H1 (cell line): ENCODE measurements at regions not wholly inside any gene's neighbourhood (a gene's known extent, or its start where the extent isn't known, plus 50 kb on each side); places are given as distances from the start of the nearest gene placed in this dataset.

Experiments
- CTCF ChIA-PET: fragments of 300-600 bp; sonication (Branson Sonifier 250); formaldehyde crosslinking; loops from one replicate; lab custom pipeline; 2021; ENCODE audit not compliant: partially characterized antibody; lab: Charles Lee
- POLR2A ChIA-PET: fragments of 300-600 bp; sonication (Branson Sonifier 250); formaldehyde crosslinking; loops from one replicate; lab custom pipeline; 2021; ENCODE audit warnings: inconsistent platforms; ENCODE audit not compliant: partially characterized antibody; lab: Charles Lee
- DNase-seq, 2 experiments: peaks; one replicate each; pipeline versions ENCODE4 v3.0.0 to v3.0.0-alpha.2; 2010 to 2022; ENCODE audit warnings: low spot score in 2 of 2, low read depth in 1 of 2, mixed read lengths in 1 of 2
- FAIRE-seq: peaks from 2 replicates; lab custom pipeline; 2011; peaks lifted over from hg19 to GRCh38; lab: Jason Lieb, UNC
- H2AFZ ChIP-seq: 2 replicates; pipeline ENCODE4 v1.8.1; 2012; ENCODE audit warnings: low read length, inconsistent platforms
- H2AK5ac ChIP-seq: 2 replicates; pipeline ENCODE4 v1.6.1; 2013; ENCODE audit warnings: low read depth, low read length
- H2BK120ac ChIP-seq: replicated peaks from 2 replicates; pipeline ENCODE3; 2013; ENCODE audit warnings: low read depth, low read length, inconsistent platforms
- H2BK12ac ChIP-seq: 2 replicates; pipeline ENCODE4 v1.6.1; 2013; ENCODE audit warnings: low read depth, low read length
- H2BK15ac ChIP-seq: 2 replicates; pipeline ENCODE4 v1.6.1; 2013; ENCODE audit warnings: low read length
- H2BK20ac ChIP-seq: 2 replicates; pipeline ENCODE4 v1.6.1; 2013; ENCODE audit warnings: low read length
- H2BK5ac ChIP-seq: 2 replicates; pipeline ENCODE4 v1.6.1; 2013; ENCODE audit warnings: low read depth, low read length
- H3K14ac ChIP-seq: 2 replicates; pipeline ENCODE4 v1.6.1; 2013; ENCODE audit warnings: inconsistent platforms; ENCODE audit not compliant: insufficient read length
- H3K18ac ChIP-seq: 2 replicates; pipeline ENCODE4 v1.6.1; 2013; ENCODE audit warnings: low read length; ENCODE audit errors: extremely low read depth
- H3K23ac ChIP-seq: 2 replicates; pipeline ENCODE4 v1.6.1; 2013; ENCODE audit warnings: inconsistent platforms; ENCODE audit not compliant: insufficient read length
- H3K23me2 ChIP-seq: 2 replicates; pipeline ENCODE4 v1.6.1; 2013; ENCODE audit warnings: low read depth, low read length
- H3K27ac ChIP-seq: 2 replicates; pipeline ENCODE4 v1.6.1; 2011; ENCODE audit warnings: low read depth, low read length, inconsistent platforms
- H3K27me3 ChIP-seq, 4 experiments: replicated peaks in 1 of 4; 1 replicate in 1 of 4; 2 replicates in 3 of 4; pipeline versions ENCODE4 v1.6.1 to v1.8.1; 2011 to 2013; ENCODE audit warnings: low read length in 3 of 4, mild to moderate bottlenecking in 3 of 4, inconsistent platforms in 2 of 4, mixed read lengths in 2 of 4, moderate library complexity in 1 of 4; ENCODE audit not compliant: control insufficient read depth in 3 of 4, insufficient read depth in 3 of 4; ENCODE audit errors: extremely low read depth in 1 of 4
- H3K36me3 ChIP-seq, 4 experiments: 2 replicates each; pipeline versions ENCODE4 v1.6.1 to v1.8.1; 2011 to 2013; ENCODE audit warnings: mild to moderate bottlenecking in 4 of 4, low read length in 3 of 4, moderate library complexity in 2 of 4, control low read depth in 1 of 4, inconsistent platforms in 1 of 4; ENCODE audit not compliant: insufficient read depth in 4 of 4, control insufficient read depth in 2 of 4
- H3K4ac ChIP-seq: replicated peaks from 2 replicates; pipeline ENCODE3; 2013; ENCODE audit warnings: low read length, low read depth, mixed read lengths, inconsistent platforms; ENCODE audit not compliant: insufficient read length
- H3K4me1 ChIP-seq, 4 experiments: replicated peaks in 1 of 4; 1 replicate in 1 of 4; 2 replicates in 3 of 4; pipeline versions ENCODE4 v1.6.1 to v1.8.1; 2011 to 2013; ENCODE audit warnings: low read length in 3 of 4, inconsistent platforms in 2 of 4, mixed read lengths in 1 of 4; ENCODE audit not compliant: insufficient read depth in 4 of 4, control insufficient read depth in 3 of 4
- H3K4me2 ChIP-seq, 2 experiments: 2 replicates each; pipeline versions ENCODE4 v1.6.1 to v1.8.1; 2011 to 2013; ENCODE audit warnings: low read depth in 2 of 2, low read length in 2 of 2, control low read depth in 1 of 2, inconsistent platforms in 1 of 2, mild to moderate bottlenecking in 1 of 2; ENCODE audit not compliant: insufficient read depth in 1 of 2
- H3K4me3 ChIP-seq, 4 experiments: fragments of 200-600, 300-600 bp in 1 of 4; sonication (generic), shearing (Covaris generic), sonication (Bioruptor Twin) in 1 of 4; 2 replicates each; pipeline versions ENCODE4 v1.5.1 to v1.8.1; 2011 to 2016; ENCODE audit warnings: low read length in 4 of 4, low read depth in 3 of 4, control low read depth in 2 of 4, inconsistent platforms in 2 of 4, mild to moderate bottlenecking in 2 of 4, mixed read lengths in 1 of 4, moderate library complexity in 1 of 4; ENCODE audit not compliant: insufficient read depth in 2 of 4; ENCODE audit errors: extremely low read depth in 1 of 4
- H3K56ac ChIP-seq: replicated peaks from 2 replicates; pipeline ENCODE3; 2013; ENCODE audit warnings: low read depth, mild to moderate bottlenecking, mixed read lengths, low read length, inconsistent platforms; ENCODE audit not compliant: insufficient read length
- H3K79me1 ChIP-seq: 2 replicates; pipeline ENCODE4 v1.6.1; 2013; ENCODE audit warnings: low read depth, low read length, control low read depth
- H3K79me2 ChIP-seq, 2 experiments: 2 replicates each; pipeline versions ENCODE4 v1.6.1 to v1.8.1; 2012 to 2013; ENCODE audit warnings: low read length in 2 of 2, mild to moderate bottlenecking in 2 of 2, inconsistent platforms in 1 of 2; ENCODE audit not compliant: insufficient read depth in 2 of 2, control insufficient read depth in 1 of 2
- H3K9ac ChIP-seq, 4 experiments: replicated peaks in 1 of 4; 1 replicate in 1 of 4; 2 replicates in 3 of 4; pipeline versions ENCODE4 v1.6.1 to v1.8.1; 2011 to 2013; ENCODE audit warnings: low read depth in 3 of 4, low read length in 3 of 4, control low read depth in 2 of 4, mild to moderate bottlenecking in 2 of 4, moderate library complexity in 2 of 4, inconsistent platforms in 1 of 4; ENCODE audit errors: extremely low read depth in 1 of 4
- H3K9me3 ChIP-seq, 2 experiments: 2 replicates each; pipeline versions ENCODE4 v1.6.1 to v1.8.1; 2012 to 2013; ENCODE audit warnings: mild to moderate bottlenecking in 2 of 2, moderate library complexity in 2 of 2, control low read depth in 1 of 2, inconsistent platforms in 1 of 2, low read depth in 1 of 2, low read length in 1 of 2, mixed read lengths in 1 of 2; ENCODE audit not compliant: insufficient read depth in 2 of 2
- H4K20me1 ChIP-seq, 2 experiments: replicated peaks in 1 of 2; 2 replicates each; pipeline versions ENCODE3 to v1.8.1; 2011 to 2013; ENCODE audit warnings: inconsistent platforms in 2 of 2, low read length in 2 of 2, mild to moderate bottlenecking in 1 of 2; ENCODE audit not compliant: insufficient read depth in 2 of 2, control insufficient read depth in 1 of 2
- H4K5ac ChIP-seq: 2 replicates; pipeline ENCODE4 v1.6.1; 2013; ENCODE audit warnings: low read length, low read depth, mixed read lengths, inconsistent platforms; ENCODE audit not compliant: insufficient read length
- H4K8ac ChIP-seq: 2 replicates; pipeline ENCODE4 v1.8.0; 2013; ENCODE audit warnings: mild to moderate bottlenecking, moderate library complexity, low read length, inconsistent platforms; ENCODE audit not compliant: insufficient read depth; ENCODE audit errors: extremely low read depth
- H4K91ac ChIP-seq: replicated peaks from 2 replicates; pipeline ENCODE3; 2013; ENCODE audit warnings: low read length, mixed read lengths, inconsistent platforms; ENCODE audit not compliant: insufficient read length
- BRCA1 ChIP-seq: IDR thresholded peaks from 2 replicates; pipeline ENCODE4 v1.6.1; 2012; ENCODE audit warnings: low read depth, low read length, improper control_type of control experiment
- EP300 ChIP-seq, 2 experiments: IDR thresholded peaks; 1 replicate in 1 of 2; 2 replicates in 1 of 2; pipeline ENCODE4 v1.6.1; 2011 to 2012; ENCODE audit warnings: low read depth in 2 of 2, low read length in 2 of 2, mild to moderate bottlenecking in 2 of 2, borderline replicate concordance in 1 of 2, inconsistent platforms in 1 of 2, moderate library complexity in 1 of 2
- POU5F1 ChIP-seq: IDR thresholded peaks from 2 replicates; pipeline ENCODE4 v1.6.1; 2011; ENCODE audit warnings: low read depth, mild to moderate bottlenecking, low read length, moderate library complexity
- RNF2 ChIP-seq: fragments of 200-900, 300-1000 bp; sonication (generic); IDR thresholded peaks from 2 replicates; pipeline ENCODE4 v1.7.1; 2016; ENCODE audit warnings: borderline replicate concordance, low read depth, mild to moderate bottlenecking, antibody characterized with exemption, low read length; ENCODE audit not compliant: poor library complexity, severe bottlenecking; ENCODE audit errors: missing control alignments
- SP4 ChIP-seq: IDR thresholded peaks from 2 replicates; pipeline ENCODE4 v1.6.1; 2012; ENCODE audit warnings: low read length, inconsistent platforms
- SUZ12 ChIP-seq: fragments of 200-600 bp; sonication (generic); IDR thresholded peaks from 2 replicates; pipeline ENCODE4 v1.6.1; 2012; ENCODE audit warnings: mild to moderate bottlenecking, inconsistent platforms, low read length, moderate library complexity, mixed read lengths
- TBP ChIP-seq: IDR thresholded peaks from 2 replicates; pipeline ENCODE4 v1.6.1; 2011; ENCODE audit warnings: low read depth, low read length, improper control_type of control experiment
- WGBS, 2 experiments: shearing (Covaris generic) in 1 of 2; methylation state at CpG; one replicate each; pipeline versions ENCODE4 v1.1.6 to v1.1.7; 2013 to 2015; ENCODE audit warnings: low lambda C conversion rate in 2 of 2, mixed read lengths in 2 of 2, inconsistent platforms in 1 of 2, low coverage in 1 of 2, missing lambda C conversion rate in 1 of 2; ENCODE audit not compliant: insufficient replicate concordance in 2 of 2, insufficient coverage in 1 of 2, insufficient read length in 1 of 2; ENCODE audit errors: extremely low coverage in 1 of 2, missing lambda C conversion rate in 1 of 2; 5-methylcytosine and 5-hydroxymethylcytosine counted together
- TF ChIP-seq, protein P1 (sequence below), 3 experiments: IDR thresholded peaks; 1 replicate in 2 of 3; 2 replicates in 1 of 3; pipeline versions ENCODE4 v1.5.1 to v1.6.1; 2011; ENCODE audit warnings: low read length in 3 of 3, mild to moderate bottlenecking in 3 of 3, inconsistent platforms in 2 of 3, low read depth in 1 of 3, moderate library complexity in 1 of 3; ENCODE audit not compliant: insufficient read depth in 1 of 3; ENCODE audit errors: control extremely low read depth in 1 of 3
- TF ChIP-seq, protein P2 (sequence below): IDR thresholded peaks from 2 replicates; pipeline ENCODE4 v1.6.1; 2011; ENCODE audit warnings: low read length, improper control_type of control experiment

DNA sequence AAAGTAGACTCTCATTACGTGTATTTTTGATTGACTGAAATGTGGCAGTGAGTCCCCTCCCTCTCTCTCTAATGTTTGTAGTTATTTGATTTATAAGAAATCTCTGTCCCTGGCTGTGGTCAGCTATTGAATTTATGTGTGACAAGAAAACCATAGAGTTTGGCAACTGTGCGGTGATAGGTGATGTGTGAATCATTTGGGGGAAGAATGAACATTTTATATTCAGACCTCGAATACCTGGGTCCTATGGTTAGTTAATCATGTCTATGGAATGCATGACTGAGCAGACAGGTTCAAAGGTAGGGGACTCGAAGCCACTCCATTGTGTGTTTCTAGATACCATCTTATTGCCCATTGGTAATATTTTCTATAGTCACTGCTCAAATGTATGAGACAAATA, 712.1 kb downstream of the MECOM start:
- Histone ChIP-seq H3K23ac (no peak overlapping the region), H3K27ac (no peak overlapping the region), H3K4me2 (no peak overlapping the region), H3K79me1 (no peaks in the 10 kb centered on the region), H2BK5ac (no peak overlapping the region), H2BK20ac (no peak overlapping the region), H3K23me2 (no peaks in the 10 kb centered on the region), H3K27me3 (no peaks in the 10 kb centered on the region), H2BK12ac (no peak overlapping the region), H3K9me3 (peaks cover 4 to 6% of the 10 kb centered on the region in 2 experiments; a peak in 2 of 4 replicates), H3K56ac (no peak overlapping the region), H3K79me2 (no peaks in the 10 kb centered on the region), H2BK15ac (no peak overlapping the region), H3K36me3 (no peaks in the 10 kb centered on the region), H4K8ac (no peak overlapping the region), H3K9ac (no peak overlapping the region), H4K20me1 (no peaks in the 10 kb centered on the region), H3K4me1 (peaks cover 0 to 3% (median 0%) of the 10 kb centered on the region in 4 experiments; a peak in 2 of 7 replicates), H2AFZ (no peak overlapping the region), H4K5ac (no peak overlapping the region), H3K4me3 (no peak overlapping the region), H3K18ac (no peak overlapping the region), H2AK5ac (no peak overlapping the region), H2BK120ac (no peak overlapping the region), H4K91ac (no peak overlapping the region), H3K14ac (no peak overlapping the region), H3K4ac (no peak overlapping the region)
- 91% methylated on average over 4 of the region's 4 CpGs; no CpG with 5 or more reads in 1 of the 2 experiments for WGBS, 2 experiments
- ChIA-PET POLR2A (no interaction called here), CTCF (interaction anchor here (0.9 to 2.0 kb wide), 8 partner anchors 11 to 481 kb away, joined by 3 to 7 read pairs (median 4); no protein-coding TSS in a partner anchor)
- no peak for DNase-seq
- FAIRE-seq: no peak
- TF ChIP-seq, protein P1, sequence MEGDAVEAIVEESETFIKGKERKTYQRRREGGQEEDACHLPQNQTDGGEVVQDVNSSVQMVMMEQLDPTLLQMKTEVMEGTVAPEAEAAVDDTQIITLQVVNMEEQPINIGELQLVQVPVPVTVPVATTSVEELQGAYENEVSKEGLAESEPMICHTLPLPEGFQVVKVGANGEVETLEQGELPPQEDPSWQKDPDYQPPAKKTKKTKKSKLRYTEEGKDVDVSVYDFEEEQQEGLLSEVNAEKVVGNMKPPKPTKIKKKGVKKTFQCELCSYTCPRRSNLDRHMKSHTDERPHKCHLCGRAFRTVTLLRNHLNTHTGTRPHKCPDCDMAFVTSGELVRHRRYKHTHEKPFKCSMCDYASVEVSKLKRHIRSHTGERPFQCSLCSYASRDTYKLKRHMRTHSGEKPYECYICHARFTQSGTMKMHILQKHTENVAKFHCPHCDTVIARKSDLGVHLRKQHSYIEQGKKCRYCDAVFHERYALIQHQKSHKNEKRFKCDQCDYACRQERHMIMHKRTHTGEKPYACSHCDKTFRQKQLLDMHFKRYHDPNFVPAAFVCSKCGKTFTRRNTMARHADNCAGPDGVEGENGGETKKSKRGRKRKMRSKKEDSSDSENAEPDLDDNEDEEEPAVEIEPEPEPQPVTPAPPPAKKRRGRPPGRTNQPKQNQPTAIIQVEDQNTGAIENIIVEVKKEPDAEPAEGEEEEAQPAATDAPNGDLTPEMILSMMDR (IDR thresholded peaks at IDR 0.05; ENCODE audit: control extremely low read depth in 1 of 3, insufficient read depth in 1 of 3, low read depth in 1 of 3, low read length in 3 of 3): no peak
- TF ChIP-seq EP300 (IDR thresholded peaks at IDR 0.05; ENCODE audit: borderline replicate concordance in 1 of 2, low read depth in 2 of 2, low read length in 2 of 2) (no peak), TBP (no peak), SUZ12 (no peak), BRCA1 (no peak), SP4 (no peak), RNF2 (no peak), POU5F1 (no peak)
- TF ChIP-seq, protein P2, sequence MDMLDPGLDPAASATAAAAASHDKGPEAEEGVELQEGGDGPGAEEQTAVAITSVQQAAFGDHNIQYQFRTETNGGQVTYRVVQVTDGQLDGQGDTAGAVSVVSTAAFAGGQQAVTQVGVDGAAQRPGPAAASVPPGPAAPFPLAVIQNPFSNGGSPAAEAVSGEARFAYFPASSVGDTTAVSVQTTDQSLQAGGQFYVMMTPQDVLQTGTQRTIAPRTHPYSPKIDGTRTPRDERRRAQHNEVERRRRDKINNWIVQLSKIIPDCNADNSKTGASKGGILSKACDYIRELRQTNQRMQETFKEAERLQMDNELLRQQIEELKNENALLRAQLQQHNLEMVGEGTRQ: no peak
